ENCODE measurements at regions not wholly inside any gene's neighbourhood (a gene's known extent, or its start where the extent isn't known, plus 50 kb on each side); places are given as distances from the start of the nearest gene placed in this dataset.

- TF ChIP-seq ELF2 (CRISPR knock-in tag; IDR thresholded peaks at IDR 0.05) (no peak), TCF3 (CRISPR knock-in tag; IDR thresholded peaks at IDR 0.05) (no peak), NBN (IDR thresholded peaks at IDR 0.05; ENCODE audit: low read depth) (no peak), EP400 (IDR thresholded peaks at IDR 0.05) (no peak), TAF15 (IDR thresholded peaks at IDR 0.05; ENCODE audit: low read depth, low read length) (no peak)
- TF ChIP-seq, protein P1, sequence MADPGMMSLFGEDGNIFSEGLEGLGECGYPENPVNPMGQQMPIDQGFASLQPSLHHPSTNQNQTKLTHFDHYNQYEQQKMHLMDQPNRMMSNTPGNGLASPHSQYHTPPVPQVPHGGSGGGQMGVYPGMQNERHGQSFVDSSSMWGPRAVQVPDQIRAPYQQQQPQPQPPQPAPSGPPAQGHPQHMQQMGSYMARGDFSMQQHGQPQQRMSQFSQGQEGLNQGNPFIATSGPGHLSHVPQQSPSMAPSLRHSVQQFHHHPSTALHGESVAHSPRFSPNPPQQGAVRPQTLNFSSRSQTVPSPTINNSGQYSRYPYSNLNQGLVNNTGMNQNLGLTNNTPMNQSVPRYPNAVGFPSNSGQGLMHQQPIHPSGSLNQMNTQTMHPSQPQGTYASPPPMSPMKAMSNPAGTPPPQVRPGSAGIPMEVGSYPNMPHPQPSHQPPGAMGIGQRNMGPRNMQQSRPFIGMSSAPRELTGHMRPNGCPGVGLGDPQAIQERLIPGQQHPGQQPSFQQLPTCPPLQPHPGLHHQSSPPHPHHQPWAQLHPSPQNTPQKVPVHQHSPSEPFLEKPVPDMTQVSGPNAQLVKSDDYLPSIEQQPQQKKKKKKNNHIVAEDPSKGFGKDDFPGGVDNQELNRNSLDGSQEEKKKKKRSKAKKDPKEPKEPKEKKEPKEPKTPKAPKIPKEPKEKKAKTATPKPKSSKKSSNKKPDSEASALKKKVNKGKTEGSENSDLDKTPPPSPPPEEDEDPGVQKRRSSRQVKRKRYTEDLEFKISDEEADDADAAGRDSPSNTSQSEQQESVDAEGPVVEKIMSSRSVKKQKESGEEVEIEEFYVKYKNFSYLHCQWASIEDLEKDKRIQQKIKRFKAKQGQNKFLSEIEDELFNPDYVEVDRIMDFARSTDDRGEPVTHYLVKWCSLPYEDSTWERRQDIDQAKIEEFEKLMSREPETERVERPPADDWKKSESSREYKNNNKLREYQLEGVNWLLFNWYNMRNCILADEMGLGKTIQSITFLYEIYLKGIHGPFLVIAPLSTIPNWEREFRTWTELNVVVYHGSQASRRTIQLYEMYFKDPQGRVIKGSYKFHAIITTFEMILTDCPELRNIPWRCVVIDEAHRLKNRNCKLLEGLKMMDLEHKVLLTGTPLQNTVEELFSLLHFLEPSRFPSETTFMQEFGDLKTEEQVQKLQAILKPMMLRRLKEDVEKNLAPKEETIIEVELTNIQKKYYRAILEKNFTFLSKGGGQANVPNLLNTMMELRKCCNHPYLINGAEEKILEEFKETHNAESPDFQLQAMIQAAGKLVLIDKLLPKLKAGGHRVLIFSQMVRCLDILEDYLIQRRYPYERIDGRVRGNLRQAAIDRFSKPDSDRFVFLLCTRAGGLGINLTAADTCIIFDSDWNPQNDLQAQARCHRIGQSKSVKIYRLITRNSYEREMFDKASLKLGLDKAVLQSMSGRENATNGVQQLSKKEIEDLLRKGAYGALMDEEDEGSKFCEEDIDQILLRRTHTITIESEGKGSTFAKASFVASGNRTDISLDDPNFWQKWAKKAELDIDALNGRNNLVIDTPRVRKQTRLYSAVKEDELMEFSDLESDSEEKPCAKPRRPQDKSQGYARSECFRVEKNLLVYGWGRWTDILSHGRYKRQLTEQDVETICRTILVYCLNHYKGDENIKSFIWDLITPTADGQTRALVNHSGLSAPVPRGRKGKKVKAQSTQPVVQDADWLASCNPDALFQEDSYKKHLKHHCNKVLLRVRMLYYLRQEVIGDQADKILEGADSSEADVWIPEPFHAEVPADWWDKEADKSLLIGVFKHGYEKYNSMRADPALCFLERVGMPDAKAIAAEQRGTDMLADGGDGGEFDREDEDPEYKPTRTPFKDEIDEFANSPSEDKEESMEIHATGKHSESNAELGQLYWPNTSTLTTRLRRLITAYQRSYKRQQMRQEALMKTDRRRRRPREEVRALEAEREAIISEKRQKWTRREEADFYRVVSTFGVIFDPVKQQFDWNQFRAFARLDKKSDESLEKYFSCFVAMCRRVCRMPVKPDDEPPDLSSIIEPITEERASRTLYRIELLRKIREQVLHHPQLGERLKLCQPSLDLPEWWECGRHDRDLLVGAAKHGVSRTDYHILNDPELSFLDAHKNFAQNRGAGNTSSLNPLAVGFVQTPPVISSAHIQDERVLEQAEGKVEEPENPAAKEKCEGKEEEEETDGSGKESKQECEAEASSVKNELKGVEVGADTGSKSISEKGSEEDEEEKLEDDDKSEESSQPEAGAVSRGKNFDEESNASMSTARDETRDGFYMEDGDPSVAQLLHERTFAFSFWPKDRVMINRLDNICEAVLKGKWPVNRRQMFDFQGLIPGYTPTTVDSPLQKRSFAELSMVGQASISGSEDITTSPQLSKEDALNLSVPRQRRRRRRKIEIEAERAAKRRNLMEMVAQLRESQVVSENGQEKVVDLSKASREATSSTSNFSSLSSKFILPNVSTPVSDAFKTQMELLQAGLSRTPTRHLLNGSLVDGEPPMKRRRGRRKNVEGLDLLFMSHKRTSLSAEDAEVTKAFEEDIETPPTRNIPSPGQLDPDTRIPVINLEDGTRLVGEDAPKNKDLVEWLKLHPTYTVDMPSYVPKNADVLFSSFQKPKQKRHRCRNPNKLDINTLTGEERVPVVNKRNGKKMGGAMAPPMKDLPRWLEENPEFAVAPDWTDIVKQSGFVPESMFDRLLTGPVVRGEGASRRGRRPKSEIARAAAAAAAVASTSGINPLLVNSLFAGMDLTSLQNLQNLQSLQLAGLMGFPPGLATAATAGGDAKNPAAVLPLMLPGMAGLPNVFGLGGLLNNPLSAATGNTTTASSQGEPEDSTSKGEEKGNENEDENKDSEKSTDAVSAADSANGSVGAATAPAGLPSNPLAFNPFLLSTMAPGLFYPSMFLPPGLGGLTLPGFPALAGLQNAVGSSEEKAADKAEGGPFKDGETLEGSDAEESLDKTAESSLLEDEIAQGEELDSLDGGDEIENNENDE (IDR thresholded peaks at IDR 0.05; ENCODE audit: low read depth, low read length), result no peak
Measured at GRCh38 chr6:130524552-130524951, 158.7 kb downstream of the TMEM200A start (continued).
